ENCODE measurements at regions not wholly inside any gene's neighbourhood (a gene's known extent, or its start where the extent isn't known, plus 50 kb on each side); places are given as distances from the start of the nearest gene placed in this dataset.

- H3K4me3 ChIP-seq (ENCODE audit: low read depth, low read length): no peak overlapping the region
- TF ChIP-seq CTCF (IDR thresholded peaks at IDR 0.05; ENCODE audit: control insufficient read depth, extremely low read depth, insufficient read depth): no peak
- DNase-seq (ENCODE audit: low read depth): no peak
Observed at GRCh38 chr4:177117256-177117655, 192.4 kb upstream of the NEIL3 start.

- no peak for DNase-seq (ENCODE audit: low read depth)
- TF ChIP-seq CTCF (IDR thresholded peaks at IDR 0.05; ENCODE audit: control insufficient read depth, extremely low read depth, insufficient read depth): no peak
- H3K4me3 ChIP-seq (ENCODE audit: low read depth, low read length): no peak overlapping the region
Observed at GRCh38 chr4:177118596-177118995, 191.1 kb upstream of the NEIL3 start.

- no peak for TF ChIP-seq CTCF (IDR thresholded peaks at IDR 0.05; ENCODE audit: control insufficient read depth, extremely low read depth, insufficient read depth)
- no peak for DNase-seq (ENCODE audit: low read depth)
- no peak overlapping the region for H3K4me3 ChIP-seq (ENCODE audit: low read depth, low read length)
Observed at GRCh38 chr4:177119021-177119471, 190.6 kb upstream of the NEIL3 start.

- TF ChIP-seq CTCF (IDR thresholded peaks at IDR 0.05; ENCODE audit: control insufficient read depth, extremely low read depth, insufficient read depth): no peak
- DNase-seq (ENCODE audit: low read depth): no peak
- no peak overlapping the region for H3K4me3 ChIP-seq (ENCODE audit: low read depth, low read length)
Observed at GRCh38 chr4:177119691-177120090, 190.0 kb upstream of the NEIL3 start.

- no peak for TF ChIP-seq CTCF (IDR thresholded peaks at IDR 0.05; ENCODE audit: control insufficient read depth, extremely low read depth, insufficient read depth)
- no peak for DNase-seq (ENCODE audit: low read depth)
- H3K4me3 ChIP-seq (ENCODE audit: low read depth, low read length): no peak overlapping the region
Observed at GRCh38 chr4:177123811-177124210, 185.9 kb upstream of the NEIL3 start.

- no peak overlapping the region for H3K4me3 ChIP-seq (ENCODE audit: low read depth, low read length)
- no peak for TF ChIP-seq CTCF (IDR thresholded peaks at IDR 0.05; ENCODE audit: control insufficient read depth, extremely low read depth, insufficient read depth)
- DNase-seq (ENCODE audit: low read depth): no peak
Observed at GRCh38 chr4:177124349-177125064, 185.2 kb upstream of the NEIL3 start.

- DNase-seq (ENCODE audit: low read depth): no peak
- no peak for TF ChIP-seq CTCF (IDR thresholded peaks at IDR 0.05; ENCODE audit: control insufficient read depth, extremely low read depth, insufficient read depth)
- no peak overlapping the region for H3K4me3 ChIP-seq (ENCODE audit: low read depth, low read length)
Observed at GRCh38 chr4:177125656-177126055, 184.0 kb upstream of the NEIL3 start.
